Neural cell (in vitro differentiated cells): ENCODE measurements at regions not wholly inside any gene's neighbourhood (a gene's known extent, or its start where the extent isn't known, plus 50 kb on each side); places are given as distances from the start of the nearest gene placed in this dataset.

Experiments used
- H2AFZ ChIP-seq: fragments of 200-600, 300-800 bp; sonication (generic), shearing (Covaris generic); 2 replicates; pipeline ENCODE4 v1.6.0; 2014; ENCODE audit warnings: low read depth, mild to moderate bottlenecking, antibody characterized with exemption, low read length, moderate library complexity
- H3F3A ChIP-seq: fragments of 200-600 bp; shearing (Covaris generic); 2 replicates; pipeline ENCODE4 v1.6.1; 2016; ENCODE audit warnings: mild to moderate bottlenecking, moderate library complexity, mixed read lengths, antibody characterized with exemption, low read length; ENCODE audit not compliant: insufficient read depth, poor library complexity, severe bottlenecking
- H3K27ac ChIP-seq: fragments of 200-600, 300-800 bp; sonication (generic), shearing (Covaris generic); 2 replicates; pipeline ENCODE4 v1.5.1; 2014; ENCODE audit warnings: mild to moderate bottlenecking, low read length, moderate library complexity
- H3K27me3 ChIP-seq: fragments of 300-800, 200-600 bp; sonication (generic), shearing (Covaris generic); 2 replicates; pipeline ENCODE4 v1.6.0; 2014; ENCODE audit warnings: mild to moderate bottlenecking, low read depth, low read length, moderate library complexity; ENCODE audit not compliant: insufficient read depth
- H3K36me3 ChIP-seq: fragments of 300-800, 200-600 bp; sonication (generic), shearing (Covaris generic); 2 replicates; pipeline ENCODE4 v1.5.1; 2014; ENCODE audit warnings: mild to moderate bottlenecking, antibody characterized with exemption, low read length, moderate library complexity; ENCODE audit not compliant: insufficient read depth
- H3K4me2 ChIP-seq: fragments of 300-800, 200-600 bp; sonication (generic), shearing (Covaris generic); 2 replicates; pipeline ENCODE4 v1.6.0; 2014; ENCODE audit warnings: mild to moderate bottlenecking, low read length
- H3K4me3 ChIP-seq: fragments of 300-800, 200-600 bp; sonication (generic), shearing (Covaris generic); 2 replicates; pipeline ENCODE4 v1.5.1; 2014; ENCODE audit warnings: mild to moderate bottlenecking, low read length, moderate library complexity
- H3K79me2 ChIP-seq: fragments of 200-600 bp; shearing (Covaris generic); replicated peaks from 2 replicates; pipeline ENCODE4 v1.6.0; 2014; ENCODE audit warnings: mild to moderate bottlenecking, low read length, moderate library complexity; ENCODE audit not compliant: insufficient read depth
- H3K9ac ChIP-seq: fragments of 300-800, 200-600 bp; sonication (generic), shearing (Covaris generic); 2 replicates; pipeline ENCODE4 v1.6.1; 2016; ENCODE audit warnings: mild to moderate bottlenecking, low read length, mixed read lengths
- H3K9me2 ChIP-seq: fragments of 200-600 bp; shearing (Covaris generic); 2 replicates; pipeline ENCODE4 v1.6.1; 2016; ENCODE audit warnings: mild to moderate bottlenecking, low read length, mixed read lengths; ENCODE audit not compliant: insufficient read depth
- H3K9me3 ChIP-seq: fragments of 200-600, 300-800 bp; sonication (generic), shearing (Covaris generic); 2 replicates; pipeline ENCODE4 v1.6.1; 2016; ENCODE audit warnings: mild to moderate bottlenecking, mixed run types, low read length, moderate library complexity, mixed read lengths
- H4K20me1 ChIP-seq: fragments of 200-600 bp; shearing (Covaris generic); 2 replicates; pipeline ENCODE4 v1.6.1; 2016; ENCODE audit warnings: mild to moderate bottlenecking, mixed run types; ENCODE audit not compliant: insufficient read depth
- CTCF ChIP-seq: fragments of 450-650 bp; IDR thresholded peaks from 2 replicates; pipeline ENCODE4 v1.5.1; 2014; ENCODE audit warnings: antibody characterized with exemption, mild to moderate bottlenecking, moderate library complexity; ENCODE audit not compliant: poor library complexity, severe bottlenecking
- EP300 ChIP-seq: fragments of 450-650 bp; conservative IDR thresholded peaks from 2 replicates; pipeline ENCODE4 v1.6.1; 2014; ENCODE audit warnings: antibody characterized with exemption, mild to moderate bottlenecking, moderate library complexity; ENCODE audit not compliant: poor library complexity, severe bottlenecking
- EZH2 ChIP-seq: fragments of 200-600, 300-800 bp; shearing (Covaris generic), sonication (generic); IDR thresholded peaks from 2 replicates; pipeline ENCODE4 v1.6.1; 2014; ENCODE audit warnings: antibody characterized with exemption, low read length, borderline replicate concordance, mild to moderate bottlenecking; ENCODE audit not compliant: insufficient read depth, poor library complexity, severe bottlenecking
- MXI1 ChIP-seq: fragments of 450-650 bp; conservative IDR thresholded peaks from 2 replicates; pipeline ENCODE4 v1.6.1; 2014; ENCODE audit warnings: antibody characterized with exemption, mild to moderate bottlenecking; ENCODE audit not compliant: poor library complexity, severe bottlenecking
- POLR2AphosphoS5 ChIP-seq: IDR thresholded peaks from 2 replicates; pipeline ENCODE4 v1.6.1; 2012
- RAD21 ChIP-seq: fragments of 450-650 bp; conservative IDR thresholded peaks from 2 replicates; pipeline ENCODE4 v1.6.1; 2014; ENCODE audit warnings: antibody characterized with exemption, mild to moderate bottlenecking, moderate library complexity
- REST ChIP-seq: IDR thresholded peaks from 2 replicates; pipeline ENCODE4 v1.6.1; 2012; ENCODE audit warnings: borderline replicate concordance
- SMC3 ChIP-seq: fragments of 450-650 bp; conservative IDR thresholded peaks from 2 replicates; pipeline ENCODE4 v1.6.1; 2014; ENCODE audit warnings: antibody characterized with exemption, mild to moderate bottlenecking, moderate library complexity; ENCODE audit not compliant: poor library complexity
- TAF1 ChIP-seq: IDR thresholded peaks from 2 replicates; pipeline ENCODE4 v1.6.1; 2012; ENCODE audit warnings: low read depth

- H3F3A ChIP-seq, result no peaks in the 10 kb centered on the region
- no peak overlapping the region for H3K9ac ChIP-seq
- TF ChIP-seq CTCF, result no peak
- TF ChIP-seq TAF1, result no peak
- no peak for TF ChIP-seq EP300
- TF ChIP-seq REST, result no peak
- no peak for TF ChIP-seq MXI1
- TF ChIP-seq EZH2, result no peak
- TF ChIP-seq SMC3, result no peak
- TF ChIP-seq POLR2AphosphoS5, result no peak
- TF ChIP-seq RAD21, result no peak
- no peak overlapping the region for H3K4me3 ChIP-seq
- H3K79me2 ChIP-seq, result no peaks in the 10 kb centered on the region
- H3K36me3 ChIP-seq, result no peaks in the 10 kb centered on the region
- no peak overlapping the region for H3K27ac ChIP-seq
- H4K20me1 ChIP-seq, result no peaks in the 10 kb centered on the region
- no peak overlapping the region for H2AFZ ChIP-seq
- no peaks in the 10 kb centered on the region for H3K27me3 ChIP-seq
- no peaks in the 10 kb centered on the region for H3K9me2 ChIP-seq
- no peaks in the 10 kb centered on the region for H3K9me3 ChIP-seq
- no peak overlapping the region for H3K4me2 ChIP-seq
These were observed 81.3 kb downstream of the EDN3 start for GRCh38 chr20:59381689-59382088.

GRCh38 chr20:59382157-59382725 is 81.8 kb downstream of the EDN3 start:
- Histone ChIP-seq H3K27me3 (no peaks in the 10 kb centered on the region), H3F3A (no peaks in the 10 kb centered on the region), H2AFZ (no peak overlapping the region), H3K9me3 (no peaks in the 10 kb centered on the region), H3K4me3 (no peak overlapping the region), H3K79me2 (no peaks in the 10 kb centered on the region), H3K27ac (no peak overlapping the region), H3K4me2 (no peak overlapping the region), H3K36me3 (no peaks in the 10 kb centered on the region), H4K20me1 (no peaks in the 10 kb centered on the region), H3K9ac (no peak overlapping the region), H3K9me2 (no peaks in the 10 kb centered on the region)
- no peak for TF ChIP-seq POLR2AphosphoS5
- no peak for TF ChIP-seq SMC3
- no peak for TF ChIP-seq REST
- no peak for TF ChIP-seq CTCF
- TF ChIP-seq TAF1, result no peak
- TF ChIP-seq RAD21, result no peak
- no peak for TF ChIP-seq MXI1
- TF ChIP-seq EZH2, result no peak
- no peak for TF ChIP-seq EP300
